ENCODE measurements at regions not wholly inside any gene's neighbourhood (a gene's known extent, or its start where the extent isn't known, plus 50 kb on each side); places are given as distances from the start of the nearest gene placed in this dataset.

- no peak overlapping the region for H3K27ac ChIP-seq
- H4K20me1 ChIP-seq (ENCODE audit: insufficient read depth, poor library complexity, severe bottlenecking) = no peaks in the 10 kb centered on the region
- H3K36me3 ChIP-seq (replicated peaks; ENCODE audit: insufficient read depth, low read depth) = no peaks in the 10 kb centered on the region
- no peak for DNase-seq (ENCODE audit: low spot score)
- no peaks in the 10 kb centered on the region for H3K4me1 ChIP-seq (ENCODE audit: insufficient read depth)
- H2AFZ ChIP-seq = no peak overlapping the region
- H3K9me3 ChIP-seq (ENCODE audit: low read depth) = no peaks in the 10 kb centered on the region
- no peaks in the 10 kb centered on the region for H3K27me3 ChIP-seq
- no peaks in the 10 kb centered on the region for H3K79me2 ChIP-seq
- no peak overlapping the region for H3K4me2 ChIP-seq
- TF ChIP-seq CTCF (IDR thresholded peaks at IDR 0.05; ENCODE audit: poor library complexity) (no peak), EZH2 (IDR thresholded peaks at IDR 0.05; ENCODE audit: borderline replicate concordance) (no peak), EZH2phosphoT487 (IDR thresholded peaks at IDR 0.05; ENCODE audit: low read depth, severe bottlenecking, unreplicated experiment) (no peak)
- 87% methylated on average over 3 of the region's 3 CpGs for WGBS (ENCODE audit: low lambda C conversion rate, missing lambda C conversion rate)
- H3K4me3 ChIP-seq = no peak overlapping the region
- H3K9me2 ChIP-seq (replicated peaks; ENCODE audit: insufficient read depth) = no peaks in the 10 kb centered on the region
Observed at GRCh38 chr13:39874331-39875053, 219.0 kb downstream of the COG6 start.

DNA sequence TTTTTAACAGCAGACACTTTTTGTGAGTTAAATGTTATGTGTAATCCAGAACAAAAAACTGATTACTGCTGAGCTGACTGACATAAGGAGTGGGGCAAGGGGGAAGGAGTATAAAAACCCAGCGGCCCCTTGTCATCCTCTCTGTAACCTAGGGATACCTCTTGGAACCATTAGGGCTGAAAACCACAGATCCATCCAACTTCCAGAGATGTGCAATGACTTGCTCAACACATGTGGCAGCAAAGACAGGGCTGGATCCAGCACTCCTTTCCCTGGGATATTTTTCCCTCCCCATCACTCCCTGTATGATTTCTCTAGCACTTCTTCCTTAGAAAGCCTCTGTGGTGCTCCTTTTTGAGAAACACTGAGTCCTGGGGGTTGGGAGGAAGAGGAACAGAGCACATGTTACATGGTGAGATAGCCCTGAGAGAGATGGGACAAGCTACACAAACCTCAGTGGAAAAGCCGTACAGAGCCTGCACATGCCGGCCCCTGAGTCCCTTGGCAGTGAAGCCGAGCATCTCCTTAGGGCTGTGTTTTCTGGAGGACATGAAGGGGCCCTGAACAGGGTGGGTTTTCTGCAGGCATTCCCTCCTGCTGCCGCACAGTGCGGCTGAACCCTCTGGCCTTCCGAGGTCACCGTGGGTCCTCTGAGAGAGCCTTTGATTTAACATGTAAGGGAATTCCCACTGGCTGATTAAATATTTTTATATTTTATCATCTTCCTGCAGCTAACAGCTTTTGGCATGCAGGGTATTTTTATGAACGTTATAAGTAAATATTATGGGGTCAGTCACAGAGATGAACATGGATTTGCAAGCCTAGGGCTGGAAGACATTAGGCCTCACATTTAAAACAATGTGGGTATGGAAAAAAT is 219.9 kb downstream of the COG6 start:
- Histone ChIP-seq H3K27ac (no peak overlapping the region), H3K79me2 (no peaks in the 10 kb centered on the region), H3K4me2 (no peak overlapping the region), H2AFZ (no peak overlapping the region), H4K20me1 (ENCODE audit: insufficient read depth, poor library complexity, severe bottlenecking) (no peaks in the 10 kb centered on the region), H3K4me3 (no peak overlapping the region), H3K9me2 (replicated peaks; ENCODE audit: insufficient read depth) (no peaks in the 10 kb centered on the region), H3K27me3 (no peaks in the 10 kb centered on the region), H3K36me3 (replicated peaks; ENCODE audit: insufficient read depth, low read depth) (no peaks in the 10 kb centered on the region), H3K4me1 (ENCODE audit: insufficient read depth) (no peaks in the 10 kb centered on the region), H3K9me3 (ENCODE audit: low read depth) (no peaks in the 10 kb centered on the region)
- DNase-seq (ENCODE audit: low spot score) = no peak
- TF ChIP-seq CTCF (IDR thresholded peaks at IDR 0.05; ENCODE audit: poor library complexity) = no peak
- no peak for TF ChIP-seq EZH2phosphoT487 (IDR thresholded peaks at IDR 0.05; ENCODE audit: low read depth, severe bottlenecking, unreplicated experiment)
- no peak for TF ChIP-seq EZH2 (IDR thresholded peaks at IDR 0.05; ENCODE audit: borderline replicate concordance)
- WGBS (ENCODE audit: low lambda C conversion rate, missing lambda C conversion rate) = 76% methylated on average over 9 of the region's 9 CpGs

DNA sequence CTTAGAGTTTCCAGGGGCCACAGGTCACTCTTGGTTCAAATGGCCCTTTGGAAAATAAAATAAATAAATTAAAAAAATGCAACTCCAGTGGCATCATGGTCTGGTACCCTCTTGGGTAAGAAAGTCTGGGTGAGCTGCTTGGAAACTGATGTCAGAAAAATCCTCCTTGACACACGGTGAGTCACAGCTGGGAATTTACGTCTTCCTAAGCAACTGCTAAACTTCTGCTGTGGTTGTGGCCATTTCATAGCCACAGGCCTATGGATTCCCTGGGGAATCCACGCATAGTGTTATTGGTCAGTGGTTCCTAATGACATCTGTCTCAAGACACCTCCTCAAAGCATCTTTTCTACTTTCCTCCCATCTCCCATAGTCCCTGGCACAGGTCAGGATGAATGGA is 220.8 kb downstream of the COG6 start:
- 85% methylated on average over 3 of the region's 3 CpGs for WGBS (ENCODE audit: low lambda C conversion rate, missing lambda C conversion rate)
- Histone ChIP-seq H3K27ac (no peak overlapping the region), H3K9me3 (ENCODE audit: low read depth) (no peaks in the 10 kb centered on the region), H3K27me3 (no peaks in the 10 kb centered on the region), H3K4me3 (no peak overlapping the region), H3K36me3 (replicated peaks; ENCODE audit: insufficient read depth, low read depth) (no peaks in the 10 kb centered on the region), H2AFZ (no peak overlapping the region), H3K79me2 (no peaks in the 10 kb centered on the region), H4K20me1 (ENCODE audit: insufficient read depth, poor library complexity, severe bottlenecking) (no peaks in the 10 kb centered on the region), H3K4me1 (ENCODE audit: insufficient read depth) (no peaks in the 10 kb centered on the region), H3K4me2 (no peak overlapping the region), H3K9me2 (replicated peaks; ENCODE audit: insufficient read depth) (no peaks in the 10 kb centered on the region)
- DNase-seq (ENCODE audit: low spot score) = no peak
- TF ChIP-seq EZH2phosphoT487 (IDR thresholded peaks at IDR 0.05; ENCODE audit: low read depth, severe bottlenecking, unreplicated experiment) = no peak
- TF ChIP-seq EZH2 (IDR thresholded peaks at IDR 0.05; ENCODE audit: borderline replicate concordance) = no peak
- no peak for TF ChIP-seq CTCF (IDR thresholded peaks at IDR 0.05; ENCODE audit: poor library complexity)
